ENCODE measurements at regions not wholly inside any gene's neighbourhood (a gene's known extent, or its start where the extent isn't known, plus 50 kb on each side); places are given as distances from the start of the nearest gene placed in this dataset.
"Not testable (repeated sequence)": the region's sequence is repeated elsewhere in the genome, so short reads cannot be mapped to it uniquely, and the experiment has no call there.

GRCh38 chr17:64790690-64791089, 128.6 kb upstream of the SMURF2 start:
- not testable (repeated sequence) for TF ChIP-seq CTCF (conservative IDR thresholded peaks at IDR 0.05 in 1 of 2, IDR thresholded peaks at IDR 0.05 in 1 of 2; ENCODE audit: extremely low read depth in 1 of 2, insufficient read depth in 1 of 2, low read depth in 1 of 2, low read length in 2 of 2); EZH2 (IDR thresholded peaks at IDR 0.05; ENCODE audit: borderline replicate concordance, low read length)

Measured in mammary epithelial cell (primary cell).